ENCODE measurements at regions not wholly inside any gene's neighbourhood (a gene's known extent, or its start where the extent isn't known, plus 50 kb on each side); places are given as distances from the start of the nearest gene placed in this dataset.

GRCh38 chr5:61704289-61704688, 372.2 kb downstream of the ZSWIM6 start:
- TF ChIP-seq, protein P1, sequence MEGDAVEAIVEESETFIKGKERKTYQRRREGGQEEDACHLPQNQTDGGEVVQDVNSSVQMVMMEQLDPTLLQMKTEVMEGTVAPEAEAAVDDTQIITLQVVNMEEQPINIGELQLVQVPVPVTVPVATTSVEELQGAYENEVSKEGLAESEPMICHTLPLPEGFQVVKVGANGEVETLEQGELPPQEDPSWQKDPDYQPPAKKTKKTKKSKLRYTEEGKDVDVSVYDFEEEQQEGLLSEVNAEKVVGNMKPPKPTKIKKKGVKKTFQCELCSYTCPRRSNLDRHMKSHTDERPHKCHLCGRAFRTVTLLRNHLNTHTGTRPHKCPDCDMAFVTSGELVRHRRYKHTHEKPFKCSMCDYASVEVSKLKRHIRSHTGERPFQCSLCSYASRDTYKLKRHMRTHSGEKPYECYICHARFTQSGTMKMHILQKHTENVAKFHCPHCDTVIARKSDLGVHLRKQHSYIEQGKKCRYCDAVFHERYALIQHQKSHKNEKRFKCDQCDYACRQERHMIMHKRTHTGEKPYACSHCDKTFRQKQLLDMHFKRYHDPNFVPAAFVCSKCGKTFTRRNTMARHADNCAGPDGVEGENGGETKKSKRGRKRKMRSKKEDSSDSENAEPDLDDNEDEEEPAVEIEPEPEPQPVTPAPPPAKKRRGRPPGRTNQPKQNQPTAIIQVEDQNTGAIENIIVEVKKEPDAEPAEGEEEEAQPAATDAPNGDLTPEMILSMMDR (IDR thresholded peaks at IDR 0.05), result no peak
- TF ChIP-seq POLR2A (IDR thresholded peaks at IDR 0.05), result no peak

Measured in lower leg skin (tissue), 3 donors.